Fibroblast of skin of abdomen (primary cell): ENCODE measurements at regions not wholly inside any gene's neighbourhood (a gene's known extent, or its start where the extent isn't known, plus 50 kb on each side); places are given as distances from the start of the nearest gene placed in this dataset.

Experiments used
- DNase-seq: peaks from one replicate; pipeline ENCODE4 v3.0.0-alpha.2; 2013

DNA sequence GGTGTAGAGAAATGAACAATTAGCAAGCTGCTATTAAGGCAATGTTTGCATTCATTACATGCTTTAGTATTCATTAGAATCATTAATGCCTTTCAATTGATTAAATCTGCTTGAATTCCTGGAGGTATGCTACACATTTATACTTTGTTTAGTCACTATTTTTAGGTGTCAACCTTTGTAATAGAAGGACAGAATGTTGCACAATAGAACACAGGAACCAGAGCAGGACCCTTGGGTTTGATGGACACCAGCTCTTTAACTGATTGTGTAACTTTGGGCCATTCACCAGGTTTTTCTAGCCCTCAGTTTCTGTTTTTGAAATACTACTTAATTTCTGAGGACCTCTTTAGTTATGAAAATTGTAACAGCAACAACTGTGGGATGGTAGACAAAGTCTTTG lies 317.6 kb upstream of the UMPS start:
- DNase-seq, result no peak

DNA sequence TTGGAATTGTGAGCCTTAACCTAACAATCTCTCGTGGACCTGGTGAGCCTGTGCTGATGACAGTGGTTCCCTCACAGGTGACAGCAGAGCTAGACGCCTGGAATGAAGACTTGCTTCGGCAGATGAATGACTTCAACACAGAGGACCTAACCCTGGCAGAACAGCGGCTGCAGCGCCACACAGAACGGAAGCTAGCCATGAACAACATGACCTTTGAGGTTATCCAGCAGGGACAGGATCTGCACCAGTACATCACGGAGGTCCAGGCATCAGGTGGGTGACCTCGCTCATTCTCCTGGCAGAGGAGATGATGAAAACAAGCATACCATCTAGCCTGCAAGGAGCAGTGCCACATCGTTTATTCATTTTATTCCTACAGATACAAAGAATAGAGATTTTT lies 316.9 kb upstream of the UMPS start:
- DNase-seq, result no peak

DNA sequence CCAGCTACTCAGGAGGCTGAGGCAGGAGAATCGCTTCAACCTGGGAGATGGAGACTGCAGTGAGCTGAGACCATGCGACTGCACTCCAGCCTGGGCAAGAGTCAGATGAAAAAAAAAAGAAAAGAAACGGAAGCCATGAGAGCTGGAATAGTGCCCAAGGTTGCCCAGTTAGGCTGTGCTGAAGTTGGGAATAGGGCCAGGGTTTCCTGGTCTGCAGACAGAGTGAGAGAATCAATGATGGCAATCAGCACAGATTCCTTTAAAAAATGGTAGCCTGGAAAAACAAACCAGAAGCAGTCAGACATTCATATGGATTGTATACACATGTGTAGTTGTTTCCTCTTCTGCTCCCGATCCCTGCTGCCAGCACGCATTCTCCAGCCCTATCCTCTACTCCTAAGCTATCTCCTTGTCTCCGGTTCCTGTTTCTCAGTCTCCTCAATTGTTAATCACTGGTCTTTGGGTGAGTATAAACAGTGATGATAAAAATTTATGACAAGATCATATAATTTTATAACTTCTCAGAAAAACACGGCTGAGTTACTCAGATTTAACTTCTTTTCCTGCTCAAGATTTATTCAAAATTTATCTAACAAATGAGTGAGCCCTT lies 316.2 kb upstream of the UMPS start:
- no peak for DNase-seq

DNA sequence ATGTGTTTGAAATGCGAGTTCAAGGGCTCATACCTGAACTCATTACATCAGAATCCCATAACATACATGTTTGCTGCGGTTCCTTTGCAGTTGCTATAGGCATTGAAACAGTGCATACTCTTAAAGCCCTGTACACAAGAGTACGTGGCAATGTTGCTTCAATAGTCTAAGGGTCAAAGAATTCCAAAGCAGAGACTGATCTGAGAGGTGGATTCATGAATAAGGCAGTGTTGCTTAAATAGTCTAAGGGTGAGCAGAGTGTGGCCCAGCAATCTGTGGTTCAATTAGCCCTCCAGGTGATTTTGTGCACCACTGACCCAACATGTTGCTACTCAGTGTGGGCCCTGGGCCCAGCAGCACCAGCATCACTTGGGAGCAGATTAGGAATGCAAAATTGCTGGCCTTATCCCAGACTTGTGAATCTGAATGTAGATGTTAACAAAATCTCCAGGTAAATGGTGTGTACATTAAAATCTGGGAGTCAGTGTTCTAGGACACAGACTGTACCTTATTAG lies 314.7 kb upstream of the UMPS start:
- no peak for DNase-seq

DNA sequence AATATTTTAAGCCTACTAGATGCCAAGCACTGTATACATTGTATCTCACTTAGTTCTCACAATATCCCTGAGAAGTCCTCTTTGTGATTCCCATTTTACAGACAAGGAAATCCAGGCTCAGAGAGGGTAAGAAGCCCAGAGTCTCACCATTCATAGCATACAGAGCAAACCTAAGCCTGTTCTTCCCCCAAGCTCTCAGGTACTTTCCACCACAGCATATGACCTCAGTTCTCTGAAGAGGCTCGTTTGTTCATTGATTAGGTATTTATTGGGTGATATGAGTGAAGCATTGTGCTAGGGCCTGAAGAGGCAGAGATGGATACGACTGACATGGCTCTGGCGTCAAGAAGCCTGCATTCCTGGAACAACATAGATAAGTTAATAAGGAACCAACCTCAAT lies 310.9 kb upstream of the UMPS start:
- DNase-seq, result no peak

DNA sequence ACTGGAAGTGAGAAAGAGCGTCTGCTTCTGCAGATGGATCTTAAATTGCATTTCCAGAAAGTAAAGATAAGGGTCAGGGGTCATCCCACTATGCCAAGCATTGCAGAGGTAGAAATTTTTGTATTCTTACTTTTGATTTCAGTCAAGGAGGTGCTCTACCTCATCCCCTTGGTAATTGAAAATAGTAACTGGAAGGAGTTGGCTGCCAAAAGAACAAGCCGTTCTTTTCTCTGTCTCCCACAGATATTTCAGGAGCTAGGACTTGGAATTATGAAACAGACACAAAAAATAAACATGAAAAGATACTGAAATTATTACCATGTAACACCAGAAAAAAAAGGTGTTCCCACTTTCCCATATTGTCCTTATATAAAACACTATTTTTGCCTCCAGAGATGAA lies 309.9 kb upstream of the UMPS start:
- DNase-seq, result no peak

DNA sequence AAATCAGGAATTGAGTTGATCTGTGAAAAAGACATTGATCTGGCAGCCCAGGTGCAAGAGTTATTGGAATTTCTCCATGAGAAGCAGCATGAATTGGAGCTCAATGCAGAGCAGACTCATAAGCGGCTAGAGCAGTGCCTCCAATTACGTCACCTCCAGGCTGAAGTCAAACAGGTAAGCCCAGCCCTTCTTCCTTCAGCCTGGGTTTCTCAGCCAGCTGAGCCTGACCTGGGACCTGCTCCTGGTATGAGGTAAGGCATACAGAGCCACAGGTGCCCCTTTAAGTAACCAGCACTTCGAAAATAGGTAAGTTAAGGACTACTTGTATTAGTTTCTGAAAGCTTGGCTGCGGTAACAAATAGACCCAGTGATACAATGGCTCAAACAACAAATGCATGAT lies 307.4 kb upstream of the UMPS start:
- no peak for DNase-seq

DNA sequence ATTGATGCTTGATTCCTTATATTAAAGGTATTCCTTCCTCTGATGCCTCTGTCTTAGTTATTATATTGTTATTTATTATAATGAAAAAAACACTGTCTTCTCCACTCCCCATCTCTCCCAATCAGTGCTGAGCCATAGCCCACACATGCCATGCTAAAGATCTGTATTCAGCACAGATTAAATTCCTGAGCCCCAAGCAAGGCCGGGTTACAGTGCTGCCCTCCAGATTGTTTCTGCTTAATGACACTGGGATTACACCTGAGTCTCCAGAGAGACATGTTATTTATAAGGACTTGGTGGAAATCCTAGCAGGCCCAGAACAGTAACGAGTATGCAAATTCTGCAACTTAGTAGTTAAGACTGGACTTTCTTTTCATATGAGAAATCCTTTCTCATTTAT lies 305.9 kb upstream of the UMPS start:
- DNase-seq, result no peak

DNA sequence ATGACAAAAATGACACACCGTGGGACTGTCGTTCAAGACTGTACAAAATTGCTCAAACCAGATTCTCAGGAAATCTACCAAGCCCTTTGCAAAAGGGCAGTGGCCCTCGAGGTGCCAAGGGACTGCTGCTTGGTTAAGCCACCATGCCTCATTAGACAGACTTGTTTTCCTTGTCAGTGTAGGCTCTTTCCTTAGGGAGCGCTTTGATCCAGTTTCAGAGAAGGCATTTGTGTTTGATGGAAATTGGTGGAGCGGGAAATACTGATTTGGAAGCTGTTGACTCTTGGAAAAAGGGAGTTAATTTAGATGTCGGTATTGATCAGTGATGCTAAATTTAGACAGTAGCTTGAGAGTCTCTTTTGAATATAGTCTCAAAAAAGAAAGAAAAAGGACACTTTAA lies 304.3 kb upstream of the UMPS start:
- DNase-seq, result no peak

DNA sequence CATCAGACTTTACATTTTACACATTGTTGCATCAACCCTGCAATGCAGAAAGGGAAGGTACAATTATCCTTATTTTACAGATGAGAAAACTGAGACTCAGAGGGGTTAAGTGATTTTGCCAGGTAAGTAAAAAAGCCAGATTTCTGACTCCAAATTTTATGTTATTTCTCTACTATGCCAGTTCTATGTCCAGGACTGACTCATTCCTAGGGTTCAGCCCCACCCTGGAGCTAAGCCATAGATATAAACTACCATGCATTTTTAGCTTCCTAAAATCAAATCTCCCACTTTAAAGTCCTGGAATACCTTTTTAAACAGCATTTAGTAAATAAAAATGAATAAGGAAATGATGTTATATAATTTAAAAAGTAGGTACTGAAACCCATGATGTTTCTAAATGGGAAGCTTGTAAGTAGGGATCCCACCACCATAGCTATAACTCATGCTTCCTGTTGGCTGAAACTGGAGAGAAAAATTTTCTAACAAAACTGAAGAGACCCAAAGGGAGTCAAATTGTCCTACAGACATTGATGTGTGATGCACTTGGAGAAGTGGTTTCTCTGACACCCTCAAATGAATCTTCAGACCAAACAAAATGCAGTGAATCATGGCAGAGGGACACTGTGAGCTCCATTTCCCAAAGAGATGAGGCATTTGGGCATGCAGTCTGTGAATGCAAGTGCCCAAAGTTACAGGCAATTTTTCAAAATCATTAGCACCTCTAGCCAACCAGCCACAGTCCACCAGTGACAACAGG lies 301.7 kb upstream of the UMPS start:
- DNase-seq, result no peak

DNA sequence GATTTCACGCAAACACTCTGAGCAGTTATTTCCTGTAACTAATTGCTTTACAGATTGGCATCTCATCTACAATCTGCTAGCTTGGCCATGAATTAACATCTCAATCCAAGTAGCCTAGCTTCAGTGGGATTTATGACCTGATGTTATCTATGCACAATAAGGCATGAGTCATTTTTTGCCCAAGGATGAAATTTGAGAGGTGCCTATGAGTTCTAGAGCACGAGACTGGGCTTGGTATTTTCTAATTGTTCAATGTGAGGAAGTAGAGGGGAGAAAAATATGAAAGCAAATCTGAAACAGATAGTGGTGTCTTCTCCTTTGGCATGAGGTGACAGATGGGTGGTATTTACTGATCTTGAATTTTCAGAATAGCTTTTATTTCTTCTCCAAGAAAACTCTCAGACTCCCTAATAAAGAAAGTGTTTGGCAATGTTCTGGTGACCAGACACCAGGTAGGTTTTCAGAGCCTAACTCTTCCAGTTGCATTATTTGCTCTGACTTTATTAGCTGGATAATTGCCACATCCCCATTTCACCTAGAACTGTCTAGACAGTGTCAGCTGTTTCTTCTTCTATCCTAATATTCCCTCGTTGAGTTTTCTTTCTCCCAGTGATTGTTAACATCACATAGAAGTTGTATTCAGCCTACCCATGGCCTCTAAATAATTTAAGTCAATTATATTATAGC lies 301.0 kb upstream of the UMPS start:
- DNase-seq, result peak; percentile 70

DNA sequence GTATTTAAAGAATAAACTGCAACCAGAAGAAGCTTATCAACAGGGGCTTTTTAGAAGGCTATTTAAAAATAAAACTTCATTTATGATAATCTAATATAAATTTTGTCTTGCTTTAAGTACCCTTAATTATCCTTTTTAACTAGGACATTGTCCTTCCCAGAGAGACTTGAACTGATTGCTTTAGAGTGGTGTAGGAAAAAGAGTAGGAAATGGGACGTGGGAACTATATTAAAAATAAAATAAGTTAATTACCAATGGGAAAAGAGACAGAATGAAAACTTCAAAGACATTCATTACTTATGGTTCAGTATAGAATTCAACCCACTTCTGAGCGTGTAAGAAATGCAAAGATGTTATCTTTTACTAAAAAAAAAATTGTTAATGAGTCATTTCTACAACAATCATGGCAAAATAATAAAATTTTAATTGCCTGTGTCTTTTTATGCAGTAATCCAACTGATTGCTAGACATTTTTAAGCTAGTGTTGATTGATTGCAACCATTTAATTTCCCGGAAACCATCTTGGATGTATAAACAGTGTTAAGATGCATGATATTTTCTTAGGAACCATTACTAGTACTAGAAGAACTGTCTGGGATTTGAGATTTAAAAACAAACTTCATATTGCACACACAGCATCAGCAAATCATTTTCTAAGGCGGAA lies 298.8 kb upstream of the UMPS start:
- no peak for DNase-seq

DNA sequence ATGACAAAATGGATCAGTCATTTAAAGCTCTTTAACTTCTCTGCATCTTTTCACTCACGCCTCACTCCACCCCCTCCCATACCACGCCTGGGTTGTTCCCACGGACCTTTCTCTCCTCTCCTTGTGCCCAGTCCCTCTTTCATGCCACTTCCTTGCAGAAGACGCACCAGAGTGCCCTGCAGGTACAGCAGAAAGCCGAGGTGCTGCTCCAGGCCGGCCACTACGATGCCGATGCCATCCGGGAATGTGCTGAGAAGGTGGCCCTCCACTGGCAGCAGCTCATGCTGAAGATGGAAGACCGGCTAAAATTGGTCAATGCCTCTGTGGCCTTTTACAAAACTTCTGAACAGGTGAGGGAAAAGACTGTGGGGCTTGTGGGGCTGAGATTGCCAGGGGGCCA lies 296.1 kb upstream of the UMPS start:
- no peak for DNase-seq

DNA sequence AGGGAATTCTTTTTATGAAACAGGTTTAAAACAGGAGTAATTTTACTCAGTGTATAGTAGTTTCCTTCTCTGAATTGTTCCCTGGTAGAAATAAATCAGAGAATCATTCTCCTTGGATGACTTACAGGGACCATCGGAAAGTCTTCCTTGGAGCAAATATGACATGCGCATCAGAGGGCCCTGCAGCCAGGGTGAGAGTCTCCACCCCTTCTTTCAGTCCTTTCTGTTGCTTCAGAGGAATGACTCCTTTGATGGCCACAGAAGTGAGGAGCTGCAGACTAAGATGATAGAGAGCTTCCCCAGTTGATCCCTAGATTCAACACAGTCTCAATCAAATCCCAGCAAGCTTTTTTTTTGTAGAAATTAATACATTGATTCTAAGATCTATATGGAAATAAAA lies 294.8 kb upstream of the UMPS start:
- no peak for DNase-seq

DNA sequence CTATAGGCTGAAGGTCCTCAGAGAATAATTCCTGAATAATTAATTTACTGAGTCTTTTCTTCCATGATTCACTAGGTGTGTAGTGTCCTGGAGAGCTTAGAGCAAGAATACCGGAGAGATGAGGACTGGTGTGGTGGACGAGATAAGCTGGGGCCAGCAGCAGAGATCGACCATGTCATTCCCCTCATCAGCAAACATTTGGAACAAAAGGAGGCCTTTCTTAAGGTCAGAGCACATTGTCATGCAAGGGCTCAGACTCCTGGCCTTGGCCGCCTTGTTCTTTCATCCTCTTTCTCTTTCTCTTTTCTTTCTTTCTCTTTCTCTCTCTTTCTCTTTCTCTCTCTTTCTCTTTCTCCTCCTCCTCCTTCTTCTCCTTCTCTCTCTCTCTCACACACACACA lies 291.4 kb upstream of the UMPS start:
- DNase-seq, result no peak

DNA sequence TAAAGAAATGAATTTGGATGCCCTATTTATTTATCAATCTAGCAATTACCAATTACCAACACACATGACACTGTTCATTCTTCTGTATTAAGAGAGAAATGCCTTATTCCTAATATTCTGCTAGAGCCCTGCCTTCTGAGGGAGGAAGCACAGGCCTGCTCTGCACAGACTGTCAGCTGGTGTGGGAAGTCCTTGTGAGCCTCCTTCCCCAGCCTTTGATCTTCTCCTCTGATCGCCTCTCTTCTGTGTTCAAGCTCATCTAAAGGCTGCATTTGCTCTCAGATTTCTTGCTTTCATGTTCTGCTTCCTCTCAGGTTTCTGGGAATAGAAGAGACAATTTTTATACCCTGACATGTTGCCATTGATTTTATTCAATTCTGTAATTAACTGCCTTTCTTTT lies 290.6 kb upstream of the UMPS start:
- DNase-seq, result no peak

DNA sequence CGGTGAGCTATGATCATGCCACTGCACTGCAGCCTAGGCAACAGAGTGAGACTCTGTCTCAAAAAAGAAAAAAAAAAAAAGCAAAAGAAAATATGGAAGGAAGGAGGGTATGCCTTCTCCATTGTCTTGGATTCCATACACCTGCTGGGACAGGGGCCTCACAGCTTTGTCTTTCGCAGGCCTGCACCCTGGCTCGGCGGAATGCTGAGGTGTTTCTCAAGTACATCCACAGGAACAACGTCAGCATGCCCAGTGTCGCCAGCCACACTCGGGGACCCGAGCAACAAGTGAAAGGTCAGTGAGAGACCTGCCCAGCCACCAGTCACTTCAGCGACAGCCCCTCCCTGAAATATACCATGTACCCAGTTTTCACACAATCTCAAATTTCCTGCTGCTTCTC lies 288.5 kb upstream of the UMPS start:
- DNase-seq, result no peak

DNA sequence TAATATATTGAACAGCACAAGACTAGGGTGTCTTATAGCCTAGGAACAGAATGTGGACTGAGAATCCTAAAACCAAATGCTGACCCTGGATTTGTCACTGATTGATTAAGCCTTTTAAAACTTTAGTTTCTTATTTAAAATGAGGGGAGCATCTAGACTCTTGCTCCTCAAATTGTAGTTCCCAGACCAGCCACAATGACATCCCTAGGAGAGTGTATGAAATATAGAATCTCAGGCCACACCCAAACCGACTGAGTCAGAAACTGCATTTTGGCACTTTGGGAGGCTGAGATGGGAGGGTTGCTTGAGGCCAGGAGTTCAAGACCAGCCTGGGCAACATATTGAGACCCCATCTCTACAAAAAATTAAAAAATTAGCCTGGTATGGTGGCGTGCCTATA lies 287.8 kb upstream of the UMPS start:
- DNase-seq, result no peak

DNA sequence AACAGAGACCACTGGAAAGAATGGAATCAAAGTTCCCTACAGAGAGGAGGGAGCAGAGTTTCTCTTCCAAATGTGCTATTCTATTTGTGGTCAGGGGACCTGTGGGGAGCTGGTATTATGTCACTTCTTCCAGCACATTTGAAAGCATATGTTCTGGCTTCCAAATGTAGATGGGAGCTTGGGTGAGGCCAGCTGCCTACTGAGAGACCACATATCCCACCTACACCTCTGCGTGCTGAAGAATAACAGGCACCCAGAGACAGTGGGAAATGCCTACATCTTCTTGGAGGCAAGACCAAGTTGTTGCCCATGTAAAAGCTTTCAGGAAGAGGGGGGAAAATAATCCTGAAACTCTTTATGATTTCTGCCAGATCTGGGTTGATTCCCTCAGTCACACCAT lies 286.8 kb upstream of the UMPS start:
- no peak for DNase-seq

DNA sequence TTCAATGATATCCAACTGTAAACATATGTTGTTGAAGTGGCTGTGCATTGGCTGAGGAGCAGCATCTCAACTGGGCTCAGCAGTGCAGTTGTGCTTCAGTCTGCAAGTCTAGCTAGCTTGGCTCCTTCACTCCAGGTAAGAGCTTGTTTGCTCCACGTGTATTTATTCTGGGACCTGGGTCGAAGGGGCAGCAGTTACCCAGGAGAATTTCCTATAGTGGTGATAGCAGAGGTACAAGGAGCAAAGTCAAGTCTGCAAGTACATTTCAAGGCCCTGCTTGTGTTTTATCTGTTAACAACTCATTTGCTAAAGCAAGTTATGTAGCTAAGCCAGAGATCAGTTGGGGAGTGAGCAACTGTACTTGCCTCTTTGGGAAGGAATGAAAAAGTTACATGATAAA lies 286.2 kb upstream of the UMPS start:
- DNase-seq, result no peak

DNA sequence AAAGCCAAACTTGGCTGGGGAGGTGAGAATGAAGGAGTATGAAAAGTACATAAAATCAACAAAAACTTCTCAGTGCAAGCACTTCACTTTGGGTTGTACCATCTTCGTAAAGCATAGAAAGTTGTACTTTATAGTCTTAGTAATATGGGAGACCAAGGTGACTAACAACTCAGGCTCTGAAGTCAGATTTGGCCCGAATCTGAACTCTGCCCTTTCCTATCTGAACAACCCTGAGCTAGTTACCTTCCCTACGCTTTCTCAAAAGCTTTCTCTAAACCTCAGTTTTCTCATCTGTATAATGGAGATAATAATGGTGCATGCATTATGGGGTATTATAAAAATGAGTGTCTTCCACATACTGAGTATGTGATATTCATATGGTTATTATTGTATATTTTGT lies 285.4 kb upstream of the UMPS start:
- no peak for DNase-seq

DNA sequence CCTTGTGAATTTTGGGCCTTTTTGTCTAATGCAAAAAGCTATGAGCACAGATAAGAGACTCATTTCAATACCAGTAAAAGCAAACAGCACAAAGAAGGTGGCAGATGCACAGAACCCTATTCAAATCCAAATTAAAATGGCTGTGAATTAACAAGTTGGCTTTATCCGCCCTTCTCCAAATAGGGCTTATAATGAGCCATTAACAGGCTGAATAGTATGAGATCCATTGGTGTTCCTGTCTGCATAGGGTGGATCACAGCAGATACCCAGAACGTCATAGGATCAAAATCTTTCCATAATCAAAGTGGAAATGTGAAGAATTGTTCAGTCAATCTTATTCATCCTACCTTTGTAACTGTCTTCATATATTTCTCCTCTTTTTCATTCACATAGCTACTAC lies 282.4 kb upstream of the UMPS start:
- no peak for DNase-seq

DNA sequence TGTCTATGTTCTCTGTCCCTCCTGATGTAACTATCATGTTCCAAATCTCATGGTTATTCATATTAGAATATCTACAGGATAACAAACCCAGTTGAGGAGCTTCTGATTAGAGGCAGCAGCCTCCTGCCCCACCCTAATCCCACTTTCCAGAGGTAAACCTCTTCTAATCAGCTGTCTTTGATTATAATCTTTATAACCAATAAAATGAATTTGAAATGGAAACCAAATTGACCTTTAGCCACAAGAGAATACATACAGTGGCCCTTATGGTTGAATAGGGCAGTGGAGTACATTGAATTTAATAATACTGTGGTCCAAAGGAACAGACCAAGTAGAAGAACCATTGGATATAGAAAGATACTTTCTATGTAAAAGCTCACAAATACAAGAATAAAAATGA lies 281.3 kb upstream of the UMPS start:
- no peak for DNase-seq

DNA sequence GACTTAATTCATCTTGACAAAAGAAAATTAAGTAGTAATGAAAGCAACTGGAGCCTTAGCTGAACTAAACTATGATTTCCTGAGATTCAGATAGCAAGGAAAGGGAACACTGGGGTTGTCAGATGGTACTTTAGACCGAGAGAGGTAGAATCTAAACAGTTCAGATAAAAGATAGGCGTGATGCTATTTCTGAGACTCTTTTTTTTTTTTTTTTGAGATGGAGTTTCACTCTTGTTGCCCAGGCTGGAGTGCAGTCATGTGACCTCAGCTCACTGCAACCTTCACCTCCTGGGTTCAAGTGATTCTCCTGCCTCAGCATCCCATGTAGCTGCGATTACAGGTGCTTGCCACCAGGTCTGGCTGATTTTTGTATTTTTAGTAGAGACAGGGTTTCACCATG lies 279.9 kb upstream of the UMPS start:
- no peak for DNase-seq
